ENCODE measurements at regions not wholly inside any gene's neighbourhood (a gene's known extent, or its start where the extent isn't known, plus 50 kb on each side); places are given as distances from the start of the nearest gene placed in this dataset.

GRCh38 chr2:19120181-19120580 lies 238.2 kb downstream of the OSR1 start:
- Histone ChIP-seq H3K27me3 (no peaks in the 10 kb centered on the region), H3K4me3 (no peak overlapping the region), H3K4me1 (no peaks in the 10 kb centered on the region), H3K27ac (no peak overlapping the region), H3K9me3 (no peaks in the 10 kb centered on the region), H3K36me3 (no peaks in the 10 kb centered on the region)
- DNase-seq (ENCODE audit: low spot score in 2 of 2): no peak
- TF ChIP-seq, protein P1, sequence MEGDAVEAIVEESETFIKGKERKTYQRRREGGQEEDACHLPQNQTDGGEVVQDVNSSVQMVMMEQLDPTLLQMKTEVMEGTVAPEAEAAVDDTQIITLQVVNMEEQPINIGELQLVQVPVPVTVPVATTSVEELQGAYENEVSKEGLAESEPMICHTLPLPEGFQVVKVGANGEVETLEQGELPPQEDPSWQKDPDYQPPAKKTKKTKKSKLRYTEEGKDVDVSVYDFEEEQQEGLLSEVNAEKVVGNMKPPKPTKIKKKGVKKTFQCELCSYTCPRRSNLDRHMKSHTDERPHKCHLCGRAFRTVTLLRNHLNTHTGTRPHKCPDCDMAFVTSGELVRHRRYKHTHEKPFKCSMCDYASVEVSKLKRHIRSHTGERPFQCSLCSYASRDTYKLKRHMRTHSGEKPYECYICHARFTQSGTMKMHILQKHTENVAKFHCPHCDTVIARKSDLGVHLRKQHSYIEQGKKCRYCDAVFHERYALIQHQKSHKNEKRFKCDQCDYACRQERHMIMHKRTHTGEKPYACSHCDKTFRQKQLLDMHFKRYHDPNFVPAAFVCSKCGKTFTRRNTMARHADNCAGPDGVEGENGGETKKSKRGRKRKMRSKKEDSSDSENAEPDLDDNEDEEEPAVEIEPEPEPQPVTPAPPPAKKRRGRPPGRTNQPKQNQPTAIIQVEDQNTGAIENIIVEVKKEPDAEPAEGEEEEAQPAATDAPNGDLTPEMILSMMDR (IDR thresholded peaks at IDR 0.05): no peak
- intact Hi-C loops (cut with DNase I): no loop called here

DNA sequence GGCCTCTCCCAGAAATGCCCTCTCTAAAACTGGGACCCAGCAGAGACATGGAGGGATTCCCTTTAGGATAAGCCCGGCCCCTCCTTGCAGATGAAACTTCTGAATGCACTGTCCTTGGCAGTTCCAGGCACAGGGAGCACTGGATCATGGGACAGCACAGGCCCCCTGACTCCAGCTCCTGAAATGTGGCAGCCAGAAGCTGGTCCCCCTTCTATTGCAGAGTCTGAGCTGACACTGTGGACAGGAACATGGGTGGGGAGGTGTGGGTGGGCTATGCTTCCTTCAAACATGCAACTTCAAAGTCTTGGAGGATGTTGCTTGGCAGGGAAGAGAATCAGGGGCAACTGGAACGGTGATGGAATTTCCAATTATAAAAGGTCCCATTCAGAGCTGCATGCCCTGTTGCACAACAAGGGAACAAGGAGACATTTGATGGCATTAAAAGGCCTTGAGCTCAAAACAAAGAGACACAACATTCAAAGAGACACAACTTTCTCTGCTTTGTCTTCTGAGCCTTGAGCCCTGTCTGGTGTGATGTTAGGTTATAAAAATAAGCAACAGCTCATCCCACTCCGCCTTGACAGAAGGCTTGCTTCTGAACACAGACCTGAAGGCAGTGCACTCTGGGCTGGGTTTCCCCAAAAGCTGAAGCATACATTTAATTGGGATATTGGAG lies 239.0 kb downstream of the OSR1 start:
- intact Hi-C loops (cut with DNase I): no loop called here
- TF ChIP-seq, protein P1 (IDR thresholded peaks at IDR 0.05): no peak
- H3K36me3 ChIP-seq: no peaks in the 10 kb centered on the region
- no peak overlapping the region for H3K4me3 ChIP-seq
- no peak overlapping the region for H3K27ac ChIP-seq
- no peak for DNase-seq (ENCODE audit: low spot score in 2 of 2)
- no peaks in the 10 kb centered on the region for H3K4me1 ChIP-seq
- H3K9me3 ChIP-seq: no peaks in the 10 kb centered on the region
- H3K27me3 ChIP-seq: no peaks in the 10 kb centered on the region

DNA sequence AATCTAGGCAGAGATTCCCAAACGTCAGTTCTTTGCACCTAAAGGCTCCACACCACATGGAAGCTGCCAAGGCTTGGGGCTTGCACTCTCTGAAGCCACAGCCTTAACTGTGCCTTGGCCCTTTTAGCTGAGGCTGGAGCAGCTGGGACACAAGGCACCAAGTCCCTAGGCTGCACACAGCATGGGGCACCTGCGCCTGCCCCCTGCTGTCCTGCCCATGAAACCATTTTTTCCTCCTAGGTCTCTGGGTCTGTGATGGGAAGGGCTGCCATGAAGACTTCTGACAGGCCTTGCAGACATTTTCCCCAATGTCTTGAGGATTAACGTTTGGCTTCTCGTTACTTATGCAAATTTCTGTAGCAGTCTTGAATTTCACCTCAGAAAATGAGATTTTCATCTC lies 241.5 kb downstream of the OSR1 start:
- Histone ChIP-seq H3K27me3 (no peaks in the 10 kb centered on the region), H3K36me3 (no peaks in the 10 kb centered on the region), H3K27ac (no peak overlapping the region), H3K4me3 (no peak overlapping the region), H3K9me3 (no peaks in the 10 kb centered on the region), H3K4me1 (no peaks in the 10 kb centered on the region)
- TF ChIP-seq, protein P1 (IDR thresholded peaks at IDR 0.05): no peak
- DNase-seq (ENCODE audit: low spot score in 2 of 2): no peak
- intact Hi-C loops (cut with DNase I): no loop called here

GRCh38 chr2:19114754-19115231 lies 243.6 kb downstream of the OSR1 start:
- Histone ChIP-seq H3K27me3 (no peaks in the 10 kb centered on the region), H3K27ac (no peak overlapping the region), H3K4me3 (no peak overlapping the region), H3K36me3 (no peaks in the 10 kb centered on the region), H3K9me3 (no peaks in the 10 kb centered on the region), H3K4me1 (no peaks in the 10 kb centered on the region)
- TF ChIP-seq, protein P1 (IDR thresholded peaks at IDR 0.05): no peak
- no peak for DNase-seq (ENCODE audit: low spot score in 2 of 2)
- intact Hi-C loops (cut with DNase I): no loop called here

DNA sequence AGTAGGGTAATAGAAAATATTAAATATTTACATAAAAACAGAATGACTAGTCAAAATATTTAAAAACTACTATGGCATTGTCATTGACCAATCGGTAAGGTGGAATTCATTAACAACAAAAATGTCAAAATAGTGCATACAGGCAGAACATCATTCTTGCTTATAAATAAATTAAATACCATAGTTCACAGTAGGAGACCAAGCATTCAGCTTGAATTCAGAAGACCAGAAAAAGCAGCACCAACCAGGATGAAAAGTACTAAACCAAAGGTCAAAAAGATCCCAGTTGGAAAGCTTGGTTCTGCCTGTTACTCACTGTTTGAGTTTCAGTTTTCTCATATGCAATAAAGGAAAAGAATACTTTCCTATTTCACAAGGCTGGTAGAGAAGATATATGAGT lies 244.3 kb downstream of the OSR1 start:
- intact Hi-C loops (cut with DNase I): no loop called here
- no peak overlapping the region for H3K27ac ChIP-seq
- H3K27me3 ChIP-seq: no peaks in the 10 kb centered on the region
- TF ChIP-seq, protein P1 (IDR thresholded peaks at IDR 0.05): no peak
- H3K4me3 ChIP-seq: no peak overlapping the region
- no peaks in the 10 kb centered on the region for H3K4me1 ChIP-seq
- H3K36me3 ChIP-seq: no peaks in the 10 kb centered on the region
- DNase-seq (ENCODE audit: low spot score in 2 of 2): no peak
- no peaks in the 10 kb centered on the region for H3K9me3 ChIP-seq

DNA sequence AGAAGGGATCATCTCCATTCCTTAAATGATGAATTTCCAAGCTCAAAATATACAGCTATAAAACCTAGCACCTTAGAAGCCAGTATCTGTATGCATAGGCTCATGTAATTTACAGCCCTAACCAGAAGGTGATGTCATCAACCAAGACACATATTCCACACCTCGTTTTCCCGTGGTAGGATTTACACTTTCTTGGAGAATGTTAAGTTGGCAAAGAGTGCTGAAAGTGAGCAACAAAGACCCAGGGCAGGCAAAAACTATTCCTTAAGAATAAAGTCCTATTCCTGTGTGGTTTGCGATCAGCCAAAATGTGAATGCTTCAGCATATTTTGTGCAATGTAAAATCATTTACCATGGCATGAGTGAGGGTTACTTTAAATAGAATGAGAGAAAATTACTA lies 247.1 kb downstream of the OSR1 start:
- H3K27ac ChIP-seq: no peak overlapping the region
- H3K4me3 ChIP-seq: no peak overlapping the region
- no peaks in the 10 kb centered on the region for H3K4me1 ChIP-seq
- no peak for DNase-seq (ENCODE audit: low spot score in 2 of 2)
- no peaks in the 10 kb centered on the region for H3K36me3 ChIP-seq
- no peaks in the 10 kb centered on the region for H3K9me3 ChIP-seq
- TF ChIP-seq, protein P1 (IDR thresholded peaks at IDR 0.05): no peak
- intact Hi-C loops (cut with DNase I): no loop called here
- no peaks in the 10 kb centered on the region for H3K27me3 ChIP-seq
